Nephron progenitor cell (in vitro differentiated cells): ENCODE measurements at regions not wholly inside any gene's neighbourhood (a gene's known extent, or its start where the extent isn't known, plus 50 kb on each side); places are given as distances from the start of the nearest gene placed in this dataset.

ENCODE experiments used
- DNase-seq: peaks from one replicate; pipeline ENCODE4 v3.0.0; 2021
- H3K27ac Mint-ChIP-seq: 2 replicates; pipeline ENCODE4 v1.8.0; 2021; ENCODE audit warnings: mild to moderate bottlenecking, moderate library complexity, mixed read lengths
- H3K27me3 Mint-ChIP-seq: 2 replicates; pipeline ENCODE4 v1.8.0; 2021; ENCODE audit warnings: mild to moderate bottlenecking, low read depth, mixed read lengths; ENCODE audit not compliant: poor library complexity
- H3K36me3 Mint-ChIP-seq: 2 replicates; pipeline ENCODE4 v1.8.0; 2021; ENCODE audit warnings: low read depth, mixed read lengths
- H3K4me1 Mint-ChIP-seq: 2 replicates; pipeline ENCODE4 v1.8.0; 2021; ENCODE audit warnings: mixed read lengths
- H3K4me3 Mint-ChIP-seq: 2 replicates; pipeline ENCODE4 v1.8.0; 2021; ENCODE audit warnings: mild to moderate bottlenecking, moderate library complexity, mixed read lengths
- H3K9me3 Mint-ChIP-seq: 2 replicates; pipeline ENCODE4 v1.8.0; 2021; ENCODE audit warnings: mild to moderate bottlenecking, moderate library complexity, mixed read lengths
- TF ChIP-seq, protein P1 (sequence below): fragments of 200-600 bp; sonication (generic); IDR thresholded peaks from 2 replicates; pipeline ENCODE4 v1.5.0; 2021; ENCODE audit warnings: antibody characterized with exemption

DNA sequence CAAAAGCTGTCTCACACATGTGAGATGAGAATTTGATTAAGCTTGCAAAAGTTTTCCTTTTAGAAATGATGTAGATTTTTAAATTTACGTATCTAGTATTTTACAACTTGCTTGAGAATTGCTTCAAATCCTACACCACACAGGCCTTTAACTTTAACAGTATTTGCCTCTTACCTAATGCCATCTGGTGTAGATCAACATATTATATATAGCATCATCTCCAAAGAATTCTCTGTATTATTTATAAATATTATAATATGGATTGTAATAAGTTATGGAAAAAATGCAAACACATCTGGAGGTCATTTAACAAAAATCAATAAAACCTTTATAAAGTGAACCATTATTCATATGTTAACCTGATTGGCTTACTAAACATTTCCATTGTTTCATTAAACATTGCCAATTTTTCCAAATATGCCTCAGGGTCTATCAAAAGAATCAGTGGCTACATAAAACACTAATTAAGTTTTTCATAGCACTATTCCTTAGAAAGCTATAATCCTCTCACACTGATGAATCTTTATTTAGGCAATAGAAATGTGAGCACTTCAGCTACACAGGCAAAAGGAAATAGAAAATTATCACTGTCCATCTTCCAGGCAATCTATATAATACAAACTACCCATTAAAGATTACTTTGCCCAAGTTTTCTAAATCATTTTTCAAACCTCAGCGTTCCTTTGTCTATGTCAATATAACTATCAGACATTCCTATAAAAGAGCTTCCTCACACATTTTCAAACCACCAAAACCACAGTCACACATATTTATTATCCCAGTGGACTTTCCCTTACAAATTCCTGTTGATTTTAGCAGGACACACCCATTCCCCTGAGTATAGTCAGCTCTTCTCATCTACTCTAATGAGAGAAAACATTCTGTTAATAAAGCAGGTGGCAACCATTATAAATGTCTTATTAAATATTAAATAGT lies 83.5 kb upstream of the INTU start:
- Mint-ChIP-seq H3K4me3 (no peak overlapping the region), H3K27ac (no peak overlapping the region), H3K9me3 (peaks cover 17% of the 10 kb centered on the region), H3K36me3 (no peaks in the 10 kb centered on the region), H3K4me1 (no peaks in the 10 kb centered on the region), H3K27me3 (no peaks in the 10 kb centered on the region)
- no peak for DNase-seq
- TF ChIP-seq, protein P1, sequence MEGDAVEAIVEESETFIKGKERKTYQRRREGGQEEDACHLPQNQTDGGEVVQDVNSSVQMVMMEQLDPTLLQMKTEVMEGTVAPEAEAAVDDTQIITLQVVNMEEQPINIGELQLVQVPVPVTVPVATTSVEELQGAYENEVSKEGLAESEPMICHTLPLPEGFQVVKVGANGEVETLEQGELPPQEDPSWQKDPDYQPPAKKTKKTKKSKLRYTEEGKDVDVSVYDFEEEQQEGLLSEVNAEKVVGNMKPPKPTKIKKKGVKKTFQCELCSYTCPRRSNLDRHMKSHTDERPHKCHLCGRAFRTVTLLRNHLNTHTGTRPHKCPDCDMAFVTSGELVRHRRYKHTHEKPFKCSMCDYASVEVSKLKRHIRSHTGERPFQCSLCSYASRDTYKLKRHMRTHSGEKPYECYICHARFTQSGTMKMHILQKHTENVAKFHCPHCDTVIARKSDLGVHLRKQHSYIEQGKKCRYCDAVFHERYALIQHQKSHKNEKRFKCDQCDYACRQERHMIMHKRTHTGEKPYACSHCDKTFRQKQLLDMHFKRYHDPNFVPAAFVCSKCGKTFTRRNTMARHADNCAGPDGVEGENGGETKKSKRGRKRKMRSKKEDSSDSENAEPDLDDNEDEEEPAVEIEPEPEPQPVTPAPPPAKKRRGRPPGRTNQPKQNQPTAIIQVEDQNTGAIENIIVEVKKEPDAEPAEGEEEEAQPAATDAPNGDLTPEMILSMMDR: no peak

DNA sequence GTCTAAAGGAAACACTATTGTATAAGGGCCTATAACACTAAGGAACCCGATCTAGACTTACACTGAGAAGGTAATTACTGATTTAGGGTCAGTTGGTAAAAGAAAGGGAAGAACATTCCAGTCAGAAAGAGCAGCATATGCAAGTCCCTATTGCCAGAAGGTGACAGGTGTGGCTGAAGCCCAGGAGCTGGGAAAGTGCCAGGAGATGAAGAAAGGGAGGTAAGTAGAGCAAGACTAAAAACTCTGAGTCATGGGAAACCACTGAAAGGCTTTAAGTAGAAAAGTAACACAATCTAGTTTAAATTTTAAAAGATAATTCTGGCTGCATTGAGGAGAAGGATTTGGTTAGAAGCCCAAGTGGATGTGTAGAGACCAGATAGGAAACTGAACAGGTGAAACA lies 77.7 kb upstream of the INTU start:
- DNase-seq: no peak
- H3K4me1 Mint-ChIP-seq: no peaks in the 10 kb centered on the region
- H3K4me3 Mint-ChIP-seq: no peak overlapping the region
- H3K36me3 Mint-ChIP-seq: no peaks in the 10 kb centered on the region
- no peak overlapping the region for H3K27ac Mint-ChIP-seq
- no peaks in the 10 kb centered on the region for H3K27me3 Mint-ChIP-seq
- TF ChIP-seq, protein P1: no peak
- H3K9me3 Mint-ChIP-seq: peaks cover 7% of the 10 kb centered on the region

DNA sequence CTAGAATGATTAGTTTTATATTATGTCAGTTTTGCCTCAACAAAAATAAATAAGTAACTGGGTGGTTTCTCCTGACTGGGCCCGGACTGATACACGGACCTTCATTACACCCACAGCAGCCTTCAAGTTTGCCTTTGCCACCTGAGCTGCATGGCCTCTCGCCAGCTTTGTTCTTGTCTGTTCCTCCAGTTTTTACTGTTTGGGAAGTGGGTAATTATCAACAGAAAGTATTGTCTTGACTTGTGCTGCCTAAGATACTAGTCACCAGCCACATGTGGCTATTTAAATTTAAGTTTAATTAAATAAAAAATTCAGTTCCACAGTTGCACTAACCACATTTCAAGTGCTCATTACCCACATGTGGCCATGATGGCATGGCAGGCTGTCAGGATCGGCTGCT lies 74.7 kb upstream of the INTU start:
- no peak for DNase-seq
- H3K27ac Mint-ChIP-seq: no peak overlapping the region
- no peaks in the 10 kb centered on the region for H3K9me3 Mint-ChIP-seq
- no peak overlapping the region for H3K4me3 Mint-ChIP-seq
- no peaks in the 10 kb centered on the region for H3K36me3 Mint-ChIP-seq
- H3K4me1 Mint-ChIP-seq: no peaks in the 10 kb centered on the region
- TF ChIP-seq, protein P1: no peak
- H3K27me3 Mint-ChIP-seq: no peaks in the 10 kb centered on the region

DNA sequence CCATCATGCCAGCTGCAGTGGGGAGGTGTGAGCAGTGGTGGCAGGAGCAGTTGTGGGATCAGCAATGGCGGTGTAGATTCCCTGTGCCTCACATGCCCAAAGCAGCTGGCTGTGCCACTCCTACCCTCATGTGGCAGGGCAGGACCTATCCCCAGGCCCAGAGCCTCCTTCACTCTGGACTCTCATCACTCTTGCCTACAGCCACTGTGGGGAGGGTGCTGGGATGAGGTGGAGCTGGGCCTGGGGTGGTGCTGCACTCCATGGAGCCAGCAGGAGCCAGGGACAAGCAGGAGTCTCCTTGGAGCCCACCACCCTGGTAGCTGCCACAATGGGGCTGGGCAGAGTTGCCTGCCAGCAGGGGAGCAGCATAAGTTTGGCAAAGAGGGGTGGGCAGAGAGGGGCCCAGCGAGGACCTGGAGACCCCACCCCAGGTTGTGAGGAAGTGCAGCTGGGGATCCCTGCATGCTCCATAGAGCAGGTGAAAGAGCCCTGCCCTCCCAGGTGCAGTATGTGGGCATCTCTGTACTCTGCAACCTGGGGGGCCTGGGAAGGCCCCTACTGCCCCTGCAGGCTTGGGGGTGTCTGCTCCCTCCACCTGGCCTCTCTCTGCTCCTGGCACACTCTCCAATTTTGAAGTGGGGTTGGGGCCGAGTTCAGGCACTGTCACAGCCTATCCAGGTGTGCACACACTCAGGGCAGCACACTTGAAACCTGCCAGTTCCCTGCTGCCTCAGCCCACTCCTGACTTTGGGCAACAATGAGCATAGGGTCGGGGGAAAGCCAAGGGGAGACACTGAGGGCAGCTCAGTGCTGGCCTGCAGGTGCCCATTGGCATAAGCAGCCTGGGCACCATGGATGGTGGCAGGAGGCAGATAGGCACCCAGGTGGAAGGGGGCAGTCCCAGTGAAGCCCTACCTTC lies 74.0 kb upstream of the INTU start:
- no peak overlapping the region for H3K4me3 Mint-ChIP-seq
- no peak for DNase-seq
- H3K27me3 Mint-ChIP-seq: no peaks in the 10 kb centered on the region
- no peaks in the 10 kb centered on the region for H3K4me1 Mint-ChIP-seq
- no peaks in the 10 kb centered on the region for H3K36me3 Mint-ChIP-seq
- TF ChIP-seq, protein P1: no peak
- no peaks in the 10 kb centered on the region for H3K9me3 Mint-ChIP-seq
- H3K27ac Mint-ChIP-seq: no peak overlapping the region

DNA sequence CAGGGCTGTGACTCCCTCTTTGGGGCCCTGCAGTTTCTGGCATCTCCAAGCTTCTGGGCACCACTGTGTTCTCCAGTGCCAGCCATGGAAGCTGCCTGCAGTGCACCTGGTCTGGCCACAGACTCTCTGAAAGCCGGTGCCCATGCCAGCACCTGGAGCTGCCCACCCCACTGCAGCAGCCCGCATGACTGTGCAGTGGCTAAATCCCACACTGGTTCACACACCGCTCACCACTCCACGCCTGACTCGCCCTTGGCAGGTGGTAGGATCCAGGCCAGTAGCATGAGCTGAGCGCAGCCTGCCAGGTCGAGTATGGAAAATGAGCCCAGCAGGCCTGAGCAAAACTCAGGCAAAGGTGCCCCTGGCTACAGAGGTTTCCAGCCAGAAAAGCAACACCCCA lies 72.8 kb upstream of the INTU start:
- TF ChIP-seq, protein P1: no peak
- no peaks in the 10 kb centered on the region for H3K36me3 Mint-ChIP-seq
- no peaks in the 10 kb centered on the region for H3K4me1 Mint-ChIP-seq
- no peak for DNase-seq
- H3K9me3 Mint-ChIP-seq: no peaks in the 10 kb centered on the region
- no peaks in the 10 kb centered on the region for H3K27me3 Mint-ChIP-seq
- no peak overlapping the region for H3K4me3 Mint-ChIP-seq
- H3K27ac Mint-ChIP-seq: no peak overlapping the region
